ENCODE measurements at regions not wholly inside any gene's neighbourhood (a gene's known extent, or its start where the extent isn't known, plus 50 kb on each side); places are given as distances from the start of the nearest gene placed in this dataset.
A peak's percentile ranks its signal among the peaks of the same experiment; 100 is the strongest.

- TF ChIP-seq CTCF (IDR thresholded peaks at IDR 0.05; ENCODE audit: control insufficient read depth, insufficient read depth, low read depth, low read length, missing control alignments) = no peak
- DNase-seq (ENCODE audit: low read depth) = peak; percentile 82
Observed at GRCh38 chr12:68479261-68479895, 131.3 kb upstream of the RAP1B start.

GRCh38 chr12:68479896-68480291 is 130.8 kb upstream of the RAP1B start:
- no peak for DNase-seq (ENCODE audit: low read depth)
- no peak overlapping the region for H3K4me3 ChIP-seq (ENCODE audit: control insufficient read depth, low read depth, low read length)
- no peak for TF ChIP-seq CTCF (IDR thresholded peaks at IDR 0.05; ENCODE audit: control insufficient read depth, insufficient read depth, low read depth, low read length, missing control alignments)

More at GRCh38 chr12:68479261-68479895, 131.3 kb upstream of the RAP1B start:
- H3K4me3 ChIP-seq (ENCODE audit: control insufficient read depth, low read depth, low read length) = no peak overlapping the region

GRCh38 chr12:68480526-68480925 is 130.2 kb upstream of the RAP1B start:
- no peak for DNase-seq (ENCODE audit: low read depth)
- no peak for TF ChIP-seq CTCF (IDR thresholded peaks at IDR 0.05; ENCODE audit: control insufficient read depth, insufficient read depth, low read depth, low read length, missing control alignments)
- H3K4me3 ChIP-seq (ENCODE audit: control insufficient read depth, low read depth, low read length) = no peak overlapping the region

- no peak for TF ChIP-seq CTCF (IDR thresholded peaks at IDR 0.05; ENCODE audit: control insufficient read depth, insufficient read depth, low read depth, low read length, missing control alignments)
- no peak overlapping the region for H3K4me3 ChIP-seq (ENCODE audit: control insufficient read depth, low read depth, low read length)
- peak; percentile 46 for DNase-seq (ENCODE audit: low read depth)
Observed at GRCh38 chr12:68481181-68481941, 129.3 kb upstream of the RAP1B start.

- DNase-seq (ENCODE audit: low read depth) = no peak
- no peak for TF ChIP-seq CTCF (IDR thresholded peaks at IDR 0.05; ENCODE audit: control insufficient read depth, insufficient read depth, low read depth, low read length, missing control alignments)
- no peak overlapping the region for H3K4me3 ChIP-seq (ENCODE audit: control insufficient read depth, low read depth, low read length)
Observed at GRCh38 chr12:68482014-68482413, 128.7 kb upstream of the RAP1B start.

GRCh38 chr12:68482660-68483059 is 128.0 kb upstream of the RAP1B start:
- TF ChIP-seq CTCF (IDR thresholded peaks at IDR 0.05; ENCODE audit: control insufficient read depth, insufficient read depth, low read depth, low read length, missing control alignments) = no peak
- no peak for DNase-seq (ENCODE audit: low read depth)
- H3K4me3 ChIP-seq (ENCODE audit: control insufficient read depth, low read depth, low read length) = no peak overlapping the region
